IPS DF 6.9 (cell line): ENCODE measurements at regions not wholly inside any gene's neighbourhood (a gene's known extent, or its start where the extent isn't known, plus 50 kb on each side); places are given as distances from the start of the nearest gene placed in this dataset.

Experiments used
- DNase-seq: peaks from one replicate; pipeline ENCODE4 v3.0.0-alpha.2; 2013; ENCODE audit warnings: low read depth, low spot score
- H3K27ac ChIP-seq: one replicate; pipeline ENCODE4 v1.5.1; 2013; ENCODE audit warnings: low read length, control low read depth
- H3K27me3 ChIP-seq: 2 replicates; pipeline ENCODE4 v1.6.1; 2013; ENCODE audit warnings: mild to moderate bottlenecking, low read length; ENCODE audit not compliant: control insufficient read depth, insufficient read depth
- H3K36me3 ChIP-seq: 2 replicates; pipeline ENCODE4 v1.6.1; 2013; ENCODE audit warnings: low read length; ENCODE audit not compliant: control insufficient read depth, insufficient read depth
- H3K4me1 ChIP-seq: 2 replicates; pipeline ENCODE4 v1.6.1; 2013; ENCODE audit warnings: low read length; ENCODE audit not compliant: control insufficient read depth, insufficient read depth
- H3K4me3 ChIP-seq: 2 replicates; pipeline ENCODE4 v1.5.1; 2013; ENCODE audit warnings: mild to moderate bottlenecking, low read length
- H3K9me3 ChIP-seq: 2 replicates; pipeline ENCODE4 v1.6.1; 2013; ENCODE audit warnings: low read length, inconsistent platforms; ENCODE audit not compliant: control insufficient read depth, insufficient read depth
- WGBS: extraction: QIAGEN DNeasy Blood & Tissue Kit; methylation state at CpG from one replicate; pipeline ENCODE4 v1.1.7; 2013; ENCODE audit warnings: mixed read lengths, missing lambda C conversion rate; ENCODE audit not compliant: insufficient read length, insufficient coverage; 5-methylcytosine and 5-hydroxymethylcytosine counted together

DNA sequence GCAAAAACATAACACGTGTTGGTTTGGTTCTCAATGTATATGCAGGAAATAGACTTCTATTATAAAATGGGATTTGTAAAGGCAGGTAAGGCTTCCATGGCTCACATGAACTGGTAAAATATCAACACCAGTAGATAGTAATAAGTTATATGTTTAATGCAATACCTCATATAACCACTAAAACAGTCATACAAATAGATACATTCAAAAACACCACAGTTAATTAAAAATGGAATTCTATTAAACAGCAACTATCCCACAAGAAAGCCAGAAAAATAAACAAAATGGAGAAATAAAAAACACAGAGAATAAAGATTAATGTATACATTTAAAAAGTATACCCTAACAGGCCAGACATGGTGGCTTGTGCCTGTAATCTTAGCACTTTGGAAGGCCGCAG is 243.8 kb upstream of the LRATD1 start:
- no peaks in the 10 kb centered on the region for H3K4me1 ChIP-seq
- WGBS = no CpG with 5 or more reads among the region's 2 CpGs
- H3K36me3 ChIP-seq = no peaks in the 10 kb centered on the region
- no peaks in the 10 kb centered on the region for H3K9me3 ChIP-seq
- no peak for DNase-seq
- H3K27me3 ChIP-seq = no peaks in the 10 kb centered on the region
- no peak overlapping the region for H3K27ac ChIP-seq
- no peak overlapping the region for H3K4me3 ChIP-seq

DNA sequence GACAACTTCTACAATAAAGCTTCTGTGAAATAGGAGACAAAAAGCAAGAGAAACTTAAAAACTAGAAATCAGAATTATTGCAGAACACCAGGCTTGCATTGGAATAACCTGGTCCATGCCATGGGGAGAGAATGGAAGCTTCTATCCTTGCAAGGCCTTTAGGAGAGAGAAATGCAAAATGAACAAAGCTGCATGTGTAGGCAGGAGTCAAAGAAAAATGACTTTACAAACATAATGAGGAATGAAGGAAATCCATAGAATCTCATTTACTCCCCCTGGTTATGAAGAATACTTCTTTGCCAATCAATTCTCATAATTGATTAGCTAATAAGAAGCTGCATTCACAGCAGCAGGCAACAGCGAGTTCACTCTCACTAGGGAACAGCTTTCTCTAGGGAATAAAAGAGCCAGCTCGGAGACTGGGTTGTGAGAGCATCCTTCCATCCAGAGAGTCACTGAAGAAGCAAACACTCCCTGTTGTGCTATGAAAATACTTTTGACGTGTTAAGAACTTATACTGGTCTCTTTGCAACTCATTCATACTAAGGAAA is 235.9 kb upstream of the LRATD1 start:
- DNase-seq = no peak
- H3K27ac ChIP-seq = no peak overlapping the region
- no peak overlapping the region for H3K4me3 ChIP-seq
- no peaks in the 10 kb centered on the region for H3K36me3 ChIP-seq
- H3K27me3 ChIP-seq = no peaks in the 10 kb centered on the region
- H3K9me3 ChIP-seq = no peaks in the 10 kb centered on the region
- H3K4me1 ChIP-seq = 0 out of 2 replicates have a peak, but pooled peaks cover under 1% of the 10 kb centered on the region
- WGBS = no CpG with 5 or more reads among the region's 3 CpGs

DNA sequence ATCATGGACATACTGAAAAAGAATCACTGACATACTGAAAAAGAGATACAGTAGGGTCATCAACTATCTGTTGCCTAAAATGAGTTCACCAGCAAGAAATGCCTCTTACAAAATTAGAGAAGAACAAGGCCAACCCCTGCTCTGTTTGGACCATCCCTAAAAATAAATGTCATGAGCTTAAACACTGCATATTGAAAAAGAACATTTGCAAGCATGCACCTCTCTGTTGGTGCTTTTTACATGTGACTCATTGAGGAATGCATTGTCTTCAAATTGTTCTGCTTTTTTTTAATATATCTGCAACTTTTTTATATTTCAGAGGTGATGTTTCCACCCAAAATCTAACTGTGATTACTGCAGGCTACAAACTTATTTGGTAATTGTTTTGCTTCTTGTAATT is 233.9 kb upstream of the LRATD1 start:
- H3K4me3 ChIP-seq = no peak overlapping the region
- H3K27me3 ChIP-seq = no peaks in the 10 kb centered on the region
- no peaks in the 10 kb centered on the region for H3K36me3 ChIP-seq
- H3K9me3 ChIP-seq = no peaks in the 10 kb centered on the region
- peaks cover 1% of the 10 kb centered on the region; the same call in 1 of the 2 replicates for H3K4me1 ChIP-seq
- DNase-seq = no peak
- H3K27ac ChIP-seq = no peak overlapping the region

- DNase-seq = peak; percentile 58
Observed at GRCh38 chr2:14401873-14402272, 230.6 kb upstream of the LRATD1 start.

GRCh38 chr2:14408695-14409094 is 223.8 kb upstream of the LRATD1 start:
- no peak overlapping the region for H3K4me3 ChIP-seq
- H3K4me1 ChIP-seq = no peaks in the 10 kb centered on the region
- no peak for DNase-seq
- no peak overlapping the region for H3K27ac ChIP-seq
- no CpG with 5 or more reads among the region's 3 CpGs for WGBS
- H3K9me3 ChIP-seq = no peaks in the 10 kb centered on the region
- no peaks in the 10 kb centered on the region for H3K36me3 ChIP-seq
- H3K27me3 ChIP-seq = no peaks in the 10 kb centered on the region

More at GRCh38 chr2:14401873-14402272, 230.6 kb upstream of the LRATD1 start:
- Histone ChIP-seq H3K9me3 (no peaks in the 10 kb centered on the region), H3K36me3 (no peaks in the 10 kb centered on the region), H3K27me3 (no peaks in the 10 kb centered on the region), H3K4me3 (no peak overlapping the region), H3K27ac (no peak overlapping the region), H3K4me1 (peaks cover 1% of the 10 kb centered on the region; the same call in 1 of the 2 replicates)
- WGBS = no CpG with 5 or more reads among the region's 4 CpGs

DNA sequence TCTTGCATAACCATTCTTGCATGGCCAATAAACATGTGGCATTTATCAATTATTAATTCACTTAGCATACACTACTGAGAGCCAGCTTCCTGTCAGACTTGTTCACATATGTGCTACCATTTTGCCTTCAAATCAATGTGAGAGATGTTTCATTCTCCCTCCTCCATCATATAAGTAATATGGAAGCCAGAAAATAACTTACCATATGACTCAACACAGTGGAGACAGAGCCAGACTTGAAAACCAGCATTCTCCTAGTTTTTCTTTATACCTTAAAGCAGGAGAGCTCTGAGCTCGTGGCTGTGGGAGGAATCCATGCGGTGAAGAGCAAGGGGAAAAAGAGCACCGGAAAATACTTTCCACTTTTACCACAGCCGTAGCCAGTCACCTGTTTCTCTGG is 215.0 kb upstream of the LRATD1 start:
- no peak overlapping the region for H3K4me3 ChIP-seq
- no peaks in the 10 kb centered on the region for H3K9me3 ChIP-seq
- H3K27ac ChIP-seq = no peak overlapping the region
- no peak for DNase-seq
- no peaks in the 10 kb centered on the region for H3K27me3 ChIP-seq
- WGBS = no CpG with 5 or more reads among the region's 4 CpGs
- no peaks in the 10 kb centered on the region for H3K4me1 ChIP-seq
- H3K36me3 ChIP-seq = no peaks in the 10 kb centered on the region

DNA sequence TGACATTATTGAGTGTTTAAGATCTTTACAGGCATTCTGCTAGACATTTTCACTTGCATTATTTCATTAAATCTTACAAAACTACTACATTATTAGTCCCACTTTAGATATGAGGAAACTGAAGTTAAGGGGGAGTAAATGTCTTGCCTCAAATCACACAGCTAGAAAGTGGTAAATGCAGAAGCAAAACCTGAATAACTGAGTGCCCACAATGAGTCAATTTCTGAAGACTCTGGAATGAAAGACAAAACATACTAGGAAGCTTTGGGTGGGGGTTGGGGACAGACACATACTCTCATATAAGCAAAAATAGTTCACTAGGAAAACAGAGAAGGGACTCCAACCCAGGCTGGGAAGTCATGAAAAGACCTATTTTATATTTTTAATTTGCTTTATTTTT is 214.4 kb upstream of the LRATD1 start:
- no peak for DNase-seq
- H3K4me3 ChIP-seq = no peak overlapping the region
- H3K9me3 ChIP-seq = no peaks in the 10 kb centered on the region
- H3K27me3 ChIP-seq = no peaks in the 10 kb centered on the region
- no peak overlapping the region for H3K27ac ChIP-seq
- no peaks in the 10 kb centered on the region for H3K4me1 ChIP-seq
- H3K36me3 ChIP-seq = no peaks in the 10 kb centered on the region

- H3K27ac ChIP-seq = no peak overlapping the region
- no peak for DNase-seq
Observed at GRCh38 chr2:14420851-14421250, 211.7 kb upstream of the LRATD1 start.

DNA sequence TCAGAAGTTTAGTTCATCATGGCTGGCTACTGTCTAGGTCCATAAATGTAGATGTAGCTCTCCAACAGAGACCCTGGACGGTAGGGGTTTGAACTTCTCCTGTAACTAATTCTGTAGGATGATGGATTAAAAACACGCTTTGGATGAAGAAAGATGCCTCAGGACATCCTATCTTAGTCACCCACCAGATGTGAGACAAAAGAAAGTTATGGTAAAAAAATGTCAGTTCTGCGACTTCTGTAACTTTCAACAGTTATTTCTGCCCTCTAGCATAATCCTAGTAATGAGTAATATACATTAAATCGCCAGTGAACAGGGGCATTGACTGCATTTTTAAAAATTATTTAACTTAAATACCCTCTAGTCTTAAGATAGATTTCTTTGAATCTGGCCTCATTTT is 210.1 kb upstream of the LRATD1 start:
- Histone ChIP-seq H3K4me1 (no peaks in the 10 kb centered on the region), H3K27ac (no peak overlapping the region), H3K27me3 (no peaks in the 10 kb centered on the region), H3K36me3 (no peaks in the 10 kb centered on the region), H3K9me3 (no peaks in the 10 kb centered on the region), H3K4me3 (no peak overlapping the region)
- WGBS = no CpG with 5 or more reads among the region's 4 CpGs
- DNase-seq = no peak

More at GRCh38 chr2:14420851-14421250, 211.7 kb upstream of the LRATD1 start:
- no peaks in the 10 kb centered on the region for H3K27me3 ChIP-seq
- no peaks in the 10 kb centered on the region for H3K36me3 ChIP-seq
- WGBS = no CpG with 5 or more reads among the region's 5 CpGs
- no peaks in the 10 kb centered on the region for H3K4me1 ChIP-seq
- H3K4me3 ChIP-seq = no peak overlapping the region
- no peaks in the 10 kb centered on the region for H3K9me3 ChIP-seq

- no peak for DNase-seq
- Histone ChIP-seq H3K9me3 (no peaks in the 10 kb centered on the region), H3K4me1 (no peaks in the 10 kb centered on the region), H3K27me3 (no peaks in the 10 kb centered on the region), H3K27ac (no peak overlapping the region), H3K4me3 (no peak overlapping the region), H3K36me3 (no peaks in the 10 kb centered on the region)
- no CpG with 5 or more reads among the region's 2 CpGs for WGBS
Observed at GRCh38 chr2:14423145-14423906, 209.2 kb upstream of the LRATD1 start.
